Head of caudate nucleus (tissue), 42 donors: ENCODE measurements at regions not wholly inside any gene's neighbourhood (a gene's known extent, or its start where the extent isn't known, plus 50 kb on each side); places are given as distances from the start of the nearest gene placed in this dataset.
A peak's percentile ranks its signal among the peaks of the same experiment; 100 is the strongest.
"Not testable (repeated sequence)": the region's sequence is repeated elsewhere in the genome, so short reads cannot be mapped to it uniquely, and the experiment has no call there.

Experiments used
- DNase-seq, 42 donors: peaks; one replicate each; pipeline versions ENCODE4 v3.0.0 to v3.0.0-alpha.2; 2020 to 2021; ENCODE audit warnings: mixed read lengths in 7 of 42
- intact Hi-C: fragments of 100-400 bp; cut with DNase I; formaldehyde crosslinking; loops from one replicate; pipeline ENCODE4 v1.15.0; 2022

DNA sequence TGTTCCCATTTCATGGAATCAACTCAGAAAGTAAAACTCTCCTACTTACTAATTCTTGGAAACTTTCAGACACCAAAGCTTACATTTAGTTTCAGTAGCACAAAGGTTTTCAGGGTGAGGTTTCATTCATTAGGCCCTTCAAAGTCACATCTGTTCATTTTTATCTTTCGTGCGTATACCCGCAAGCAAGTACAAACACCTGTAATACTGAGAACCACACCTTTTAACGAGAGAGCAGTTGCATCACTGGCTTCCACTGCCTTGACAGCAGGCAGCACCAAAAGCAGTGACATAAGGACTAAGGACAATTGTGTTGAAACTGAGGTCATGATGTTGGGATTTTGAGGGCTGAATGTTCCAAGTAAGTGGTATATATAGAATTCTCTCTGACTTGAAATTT is 60.5 kb downstream of the GOLGA6L22 start:
- DNase-seq, intact Hi-C loops: not testable (repeated sequence)

DNA sequence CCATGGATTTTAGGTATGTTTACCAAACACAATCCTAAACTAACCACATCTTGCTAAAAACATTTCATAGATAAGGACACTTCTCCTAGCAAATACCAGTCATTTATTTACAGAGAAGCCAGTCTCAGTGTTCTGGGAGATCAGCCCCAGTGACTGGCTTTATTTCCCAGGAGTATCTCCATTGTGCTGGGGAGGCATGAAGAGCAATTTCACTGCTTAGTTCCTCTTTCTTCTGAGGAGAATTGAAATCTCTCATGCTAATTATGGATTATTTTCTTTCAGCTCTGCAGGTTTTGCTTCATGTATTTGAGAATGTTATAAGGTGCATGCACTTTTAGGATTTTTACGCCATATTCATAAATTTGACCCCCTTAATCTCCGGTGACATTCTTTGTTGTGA is 67.8 kb downstream of the GOLGA6L22 start:
- DNase-seq, intact Hi-C loops: not testable (repeated sequence)

DNA sequence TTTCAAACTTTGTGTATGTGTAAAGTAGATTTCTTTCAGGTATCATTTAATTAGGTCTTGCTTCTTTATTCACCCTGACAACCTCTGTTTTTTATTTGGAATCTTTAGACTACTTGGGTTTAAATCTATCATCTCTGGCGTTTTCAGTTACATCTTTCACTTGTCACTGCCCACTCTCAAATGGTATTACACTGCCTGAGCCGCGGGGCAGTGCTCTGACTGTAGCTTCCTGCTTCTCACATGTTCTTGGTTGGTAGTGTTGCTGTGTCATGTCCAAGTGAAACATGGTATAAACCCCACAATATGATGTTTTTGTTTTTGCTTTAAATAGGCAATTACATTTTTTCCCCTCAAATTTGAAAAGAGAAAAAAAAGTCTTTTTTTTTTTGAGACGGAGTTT is 68.3 kb downstream of the GOLGA6L22 start:
- DNase-seq, intact Hi-C loops: not testable (repeated sequence)

DNA sequence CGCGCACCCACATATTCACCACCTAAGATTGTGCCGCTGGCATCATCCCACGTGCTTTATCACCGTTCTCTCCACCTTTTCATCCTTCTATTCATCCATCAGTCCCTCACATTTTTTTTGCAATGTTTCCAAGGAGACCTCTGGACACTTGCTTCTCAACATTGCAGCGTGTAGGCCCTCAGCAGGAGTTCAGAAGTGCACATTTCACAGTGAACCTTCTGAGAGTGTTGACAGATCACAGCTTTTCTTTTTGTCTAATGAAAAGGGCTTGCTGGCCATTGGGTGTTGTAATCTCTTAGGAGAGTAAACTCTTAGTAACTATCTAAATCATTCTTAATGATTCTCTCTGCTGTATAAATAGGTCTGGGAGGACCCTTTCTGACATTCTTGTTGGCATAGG is 70.5 kb downstream of the GOLGA6L22 start:
- DNase-seq, intact Hi-C loops: not testable (repeated sequence)

DNA sequence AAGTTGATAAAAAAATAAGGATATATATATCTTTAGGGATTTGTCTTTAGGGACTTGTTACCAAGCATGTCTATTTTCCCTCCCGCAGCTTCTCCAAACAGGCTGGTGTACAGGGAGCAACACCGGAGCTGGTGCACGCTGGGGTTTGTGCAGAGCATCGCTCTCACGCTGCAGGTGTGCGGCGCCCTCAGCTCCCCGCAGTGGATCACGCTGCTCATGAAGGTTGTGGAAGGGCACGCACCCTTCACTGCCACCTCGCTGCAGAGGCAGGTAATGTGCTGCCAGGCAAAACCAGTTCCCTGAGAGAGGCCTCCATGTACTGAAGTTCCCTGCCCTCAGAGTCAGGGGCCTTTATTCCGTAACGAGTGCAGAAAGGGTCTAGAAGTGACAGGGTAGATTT is 101.0 kb downstream of the GOLGA6L22 start:
- DNase-seq, result peak in 27 of 42 donors; percentile 5 to 67 (median 28)
- intact Hi-C loops, result not testable (repeated sequence)

DNA sequence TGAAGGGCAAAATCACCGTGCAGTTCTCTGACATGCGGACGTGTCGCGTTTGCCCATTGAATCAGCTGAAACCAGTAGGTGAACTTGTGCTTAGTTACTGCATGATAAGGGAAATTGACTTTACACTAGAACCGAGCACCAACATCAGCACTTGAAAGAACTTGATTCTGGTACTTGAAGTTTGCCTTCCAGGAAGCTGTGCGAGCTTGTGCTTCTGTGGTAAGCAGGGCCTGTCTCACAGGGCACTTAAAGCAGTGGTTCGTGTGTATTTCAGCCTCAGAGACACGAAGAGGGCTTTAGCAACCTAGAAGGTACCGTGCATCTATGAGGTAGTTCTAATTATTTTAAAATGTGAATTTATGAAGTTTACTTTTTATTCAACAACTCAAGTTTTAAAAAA is 103.0 kb downstream of the GOLGA6L22 start:
- DNase-seq, intact Hi-C loops: not testable (repeated sequence)

DNA sequence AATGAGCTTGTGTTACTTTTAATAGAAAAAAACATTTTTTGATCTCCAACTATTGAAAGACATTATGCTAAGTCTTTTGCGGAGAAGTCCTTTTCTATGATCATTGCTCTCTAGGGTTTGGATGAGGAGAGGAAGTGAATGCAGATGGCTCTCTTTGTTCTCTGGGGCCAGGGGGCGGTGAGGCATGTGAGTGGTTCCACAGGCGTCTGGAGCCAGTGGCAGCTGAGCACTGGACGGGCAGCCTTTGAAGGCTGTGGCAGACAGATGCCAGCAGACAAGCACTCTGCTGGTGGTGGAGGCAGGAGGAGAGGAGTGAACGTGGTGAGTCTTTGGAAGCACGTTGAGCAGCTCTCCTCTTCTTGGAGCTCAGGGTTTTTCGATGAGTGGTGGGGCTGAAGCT is 107.8 kb downstream of the GOLGA6L22 start:
- DNase-seq, intact Hi-C loops: not testable (repeated sequence)

DNA sequence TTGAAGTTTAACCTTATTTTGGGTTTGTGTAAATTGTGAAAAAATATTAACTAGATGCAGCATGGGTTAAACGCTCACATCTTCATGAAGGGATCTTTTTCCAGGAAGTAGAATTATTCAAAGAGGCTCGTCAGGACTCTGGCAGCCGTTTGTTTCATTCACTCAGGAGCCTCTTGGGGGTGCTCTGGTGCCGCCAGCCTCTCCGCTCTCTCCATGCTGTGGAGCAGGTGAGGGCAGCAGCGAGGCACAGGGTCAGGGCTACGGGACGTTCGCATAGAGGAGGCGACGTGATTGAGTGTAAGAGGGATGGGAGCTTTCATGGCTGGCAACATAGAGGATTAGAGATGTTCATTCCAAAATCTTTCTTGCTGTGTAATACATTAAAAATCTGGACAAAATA is 110.8 kb downstream of the GOLGA6L22 start:
- intact Hi-C loops, DNase-seq: not testable (repeated sequence)

DNA sequence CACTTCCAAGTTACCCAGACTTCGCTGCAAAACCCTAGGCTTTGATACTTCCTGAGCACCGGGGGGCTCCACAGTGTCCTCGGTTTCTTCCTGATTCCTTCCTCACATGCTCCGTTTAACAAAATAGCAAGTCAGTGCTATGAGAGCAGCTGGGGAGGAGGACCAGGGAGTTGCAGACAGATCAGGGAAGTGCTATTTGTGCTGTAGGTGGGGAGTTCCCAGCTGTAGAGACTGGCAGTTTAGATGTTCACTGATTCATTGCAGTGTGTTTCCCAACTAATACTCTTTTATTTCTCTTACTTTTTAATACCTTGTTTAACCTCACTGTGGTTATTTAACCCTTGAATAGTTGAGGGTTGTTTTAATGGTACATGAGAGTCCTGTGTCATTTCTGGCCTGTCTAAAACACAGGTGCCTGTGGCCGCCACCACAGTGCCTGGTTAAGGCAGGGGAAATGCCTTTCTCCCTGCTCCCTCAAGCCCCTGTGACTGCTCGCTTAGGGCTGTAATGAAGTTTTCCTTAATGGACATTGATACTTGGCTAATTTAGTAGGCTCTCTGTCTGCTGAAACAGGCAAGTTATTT is 113.5 kb downstream of the GOLGA6L22 start:
- intact Hi-C loops, DNase-seq: not testable (repeated sequence)

DNA sequence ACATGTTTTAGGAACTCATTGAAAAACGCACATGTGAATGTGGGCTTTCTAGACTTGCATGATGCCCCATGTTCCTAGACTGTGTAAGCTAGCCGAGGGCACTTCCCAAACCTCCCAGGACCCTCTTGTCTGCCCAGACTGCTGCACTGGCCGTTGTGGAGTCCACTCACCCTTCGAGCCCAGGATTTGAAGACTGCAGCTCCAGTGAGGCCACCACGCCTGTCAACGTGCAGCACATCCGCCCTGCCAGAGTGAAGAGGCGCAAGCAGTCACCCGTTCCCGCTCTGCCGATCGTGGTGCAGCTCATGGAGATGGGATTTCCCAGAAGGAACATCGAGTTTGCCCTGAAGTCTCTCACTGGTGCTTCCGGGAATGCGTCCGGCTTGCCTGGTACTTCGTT is 114.1 kb downstream of the GOLGA6L22 start:
- DNase-seq, result peak in 1 of 42 donors; percentile 1
- intact Hi-C loops, result not testable (repeated sequence)

DNA sequence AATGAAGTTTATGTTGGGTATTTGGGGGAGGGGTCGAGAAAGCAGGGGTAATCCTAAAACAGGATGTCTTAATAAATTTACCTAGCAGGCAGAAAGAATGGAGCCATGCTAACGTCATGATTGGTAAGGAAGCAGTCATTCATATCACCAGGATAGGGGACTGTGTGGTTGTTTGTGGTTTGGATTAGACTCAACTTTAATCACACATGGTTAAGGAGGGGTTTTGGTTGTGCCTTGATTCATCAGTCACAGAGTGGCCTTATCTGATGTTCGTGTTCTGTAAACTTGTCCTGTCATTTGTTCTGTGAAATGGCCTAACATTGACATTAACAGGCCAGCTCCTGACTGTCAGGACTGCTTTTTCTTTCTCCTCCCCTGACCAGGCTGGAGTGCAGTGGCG is 119.1 kb downstream of the GOLGA6L22 start:
- intact Hi-C loops, result not testable (repeated sequence)

DNA sequence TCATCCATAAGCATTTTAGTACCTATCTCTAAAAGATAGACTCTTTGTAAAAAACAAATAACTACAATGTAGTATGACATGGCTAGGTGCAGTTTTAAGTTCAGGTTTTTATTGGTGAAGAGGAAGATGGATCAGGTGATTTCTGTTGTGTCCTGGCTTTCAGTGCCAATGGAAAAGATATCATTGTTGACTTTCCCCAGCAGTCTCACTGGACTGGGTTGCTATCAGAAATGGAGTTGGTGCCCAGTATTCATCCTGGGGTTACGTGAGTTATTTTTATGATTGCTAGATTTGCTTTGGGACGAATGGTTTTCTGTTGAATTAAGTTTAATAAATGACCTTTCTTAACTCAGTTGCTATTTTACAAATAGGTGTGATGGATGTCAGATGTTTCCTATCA is 120.5 kb downstream of the GOLGA6L22 start:
- DNase-seq, intact Hi-C loops: not testable (repeated sequence)

More for the DNA sequence above, 119.1 kb downstream of the GOLGA6L22 start:
- DNase-seq, result not testable (repeated sequence)

DNA sequence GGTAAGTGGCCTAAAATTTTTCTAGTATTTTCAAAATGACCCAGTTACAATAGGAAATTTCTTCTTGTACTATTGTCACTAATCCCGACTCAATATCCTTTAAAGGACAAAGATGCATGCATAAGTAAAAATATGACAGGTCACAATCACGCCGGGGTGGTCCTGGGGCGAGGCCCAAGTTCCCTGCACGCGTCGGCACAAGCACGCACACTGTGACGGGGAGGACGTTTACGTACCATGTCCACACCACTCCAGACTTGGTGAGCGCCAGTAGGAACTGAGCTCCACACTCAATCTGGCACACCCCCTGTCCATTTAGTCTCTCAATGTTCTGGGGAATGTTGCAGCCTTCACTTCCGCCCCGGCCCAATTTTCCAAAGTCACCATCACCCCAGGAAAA is 128.7 kb downstream of the GOLGA6L22 start:
- DNase-seq, intact Hi-C loops: not testable (repeated sequence)

DNA sequence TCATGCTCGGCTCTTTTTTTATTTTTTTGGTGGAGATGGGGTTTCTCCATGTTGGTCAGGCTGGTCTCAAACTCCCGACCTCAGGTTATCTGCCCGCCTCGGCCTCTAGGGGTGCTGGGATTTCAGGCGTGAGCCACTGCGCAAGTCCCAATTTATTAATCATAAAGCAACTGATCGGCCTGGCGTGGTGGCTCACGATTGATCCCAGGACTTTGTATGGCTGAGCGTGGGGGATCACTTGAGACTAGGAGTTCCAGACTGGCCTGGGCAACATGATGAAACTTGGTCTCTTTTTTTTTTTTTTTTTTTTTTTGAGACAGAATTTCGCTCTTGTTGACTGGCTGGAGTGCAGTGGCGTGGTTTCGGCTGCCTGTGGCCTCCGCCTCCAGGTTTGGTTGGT is 139.8 kb downstream of the GOLGA6L22 start:
- intact Hi-C loops, DNase-seq: not testable (repeated sequence)

DNA sequence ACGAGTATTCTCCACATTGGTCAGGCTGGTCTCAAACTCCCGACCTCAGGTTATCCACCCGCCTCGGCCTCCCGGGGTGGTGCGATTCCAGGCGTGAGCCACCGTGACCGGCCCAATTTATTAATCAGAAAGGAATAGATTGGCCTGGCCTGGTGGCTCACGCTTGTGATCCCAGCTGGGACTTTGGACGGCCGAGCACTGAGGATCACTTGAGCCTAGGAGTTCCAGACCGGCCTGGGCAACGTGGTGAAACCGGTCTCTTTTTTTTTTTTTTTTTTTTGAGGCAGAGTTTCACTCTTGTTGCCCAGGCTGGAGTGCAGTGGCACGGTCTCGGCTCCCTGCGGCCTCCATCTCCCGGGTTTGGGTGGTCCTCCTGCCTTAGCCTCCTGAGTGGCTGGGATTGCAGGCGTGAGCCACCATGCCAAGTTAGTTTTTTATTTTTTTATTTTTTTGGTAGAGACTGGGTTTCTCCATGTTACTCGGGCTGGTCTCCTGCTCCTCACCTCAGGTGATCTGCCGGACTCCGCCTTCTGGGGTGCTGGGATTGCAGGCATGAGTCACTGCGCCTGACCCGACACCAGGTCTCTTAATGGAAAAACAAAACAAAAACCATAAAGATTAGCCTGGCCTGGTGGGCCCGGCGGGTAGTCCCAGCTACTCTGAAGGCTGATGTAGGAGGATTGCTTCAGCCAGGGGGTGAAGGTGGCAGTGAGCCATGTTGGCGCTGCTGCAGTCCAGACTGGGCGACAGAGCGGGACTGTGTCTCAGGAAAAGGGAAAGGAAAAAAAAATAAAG is 141.0 kb downstream of the GOLGA6L22 start:
- DNase-seq, result peak in 1 of 42 donors; percentile 7
- intact Hi-C loops, result not testable (repeated sequence)

DNA sequence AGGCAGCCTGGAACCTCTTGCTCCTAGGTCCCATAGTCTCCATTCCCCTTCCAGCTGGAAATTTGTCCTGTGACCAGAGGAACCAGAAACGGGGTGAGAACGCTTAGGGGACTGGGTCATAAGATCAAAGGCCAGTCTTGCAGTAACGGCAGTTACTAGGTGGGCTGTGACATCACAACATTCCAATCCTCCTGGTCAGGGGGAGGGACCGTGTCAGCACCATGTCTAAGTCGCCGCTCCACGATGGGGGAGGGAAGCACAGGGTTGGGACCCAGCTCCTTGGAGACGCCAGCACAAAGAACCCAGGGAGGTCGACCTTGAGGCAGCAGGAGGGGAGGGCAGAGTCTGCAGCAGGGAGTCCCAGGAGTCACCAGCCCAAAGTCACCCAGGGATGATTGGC is 158.3 kb downstream of the GOLGA6L22 start:
- DNase-seq, intact Hi-C loops: not testable (repeated sequence)

DNA sequence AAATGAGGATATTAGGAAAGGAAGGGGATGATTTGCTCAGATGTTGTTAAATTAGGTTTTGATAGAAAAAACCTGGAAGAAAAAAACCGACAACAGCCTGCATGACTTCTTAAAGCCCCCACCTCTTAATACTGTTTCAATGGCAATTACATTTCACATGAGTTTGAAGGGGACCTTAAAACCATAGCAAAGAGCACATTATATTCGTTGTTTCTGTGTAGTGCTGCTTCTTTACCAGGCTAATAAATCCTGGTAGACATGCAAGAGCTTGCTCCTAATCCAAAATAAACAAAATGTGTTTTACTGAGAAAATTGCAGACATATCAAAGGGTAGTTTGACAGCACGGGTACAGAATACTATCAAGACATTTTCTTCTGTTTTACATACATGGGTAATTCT is 154.7 kb upstream of the NIPA1 start:
- DNase-seq, intact Hi-C loops: not testable (repeated sequence)

DNA sequence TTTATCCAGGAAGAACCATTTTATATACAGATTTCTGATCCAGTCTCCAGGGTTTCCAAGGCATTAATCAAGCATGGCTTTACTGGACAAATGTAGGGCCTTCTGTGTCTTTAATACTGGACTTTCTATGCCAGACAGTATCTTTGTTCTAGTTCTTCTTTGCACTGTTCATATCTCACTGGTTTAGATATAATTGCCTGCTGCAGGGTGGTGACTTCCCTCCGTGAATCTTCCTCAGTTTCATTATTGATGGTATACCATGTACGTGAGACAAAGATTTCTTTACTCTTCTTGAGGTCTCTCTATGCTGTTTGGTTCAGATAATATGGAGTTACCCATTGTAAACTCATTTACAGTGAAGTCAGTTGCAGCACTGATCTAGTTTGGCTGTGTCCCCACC is 146.5 kb upstream of the NIPA1 start:
- DNase-seq, result not testable (repeated sequence)

DNA sequence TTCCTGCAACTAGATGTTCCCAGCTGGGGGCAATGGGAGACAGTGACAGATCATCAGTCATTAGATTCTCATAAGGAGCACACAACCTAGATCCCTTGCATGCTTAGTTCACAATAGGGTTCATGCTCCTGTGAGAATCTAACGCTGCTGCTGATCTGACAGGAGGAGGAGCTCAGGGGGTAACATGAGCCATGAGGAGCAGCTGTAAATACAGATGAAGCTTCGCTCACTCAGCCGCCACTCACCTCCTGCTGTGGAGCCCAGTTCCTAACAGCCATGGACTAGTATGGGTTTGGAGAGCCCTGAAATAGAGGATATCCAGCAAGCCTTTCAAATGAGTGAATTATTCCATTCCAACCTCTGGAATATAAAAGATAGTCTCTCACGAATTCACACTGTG is 137.0 kb upstream of the NIPA1 start:
- DNase-seq, intact Hi-C loops: not testable (repeated sequence)

More for the DNA sequence above, 146.5 kb upstream of the NIPA1 start:
- intact Hi-C loops, result not testable (repeated sequence)

DNA sequence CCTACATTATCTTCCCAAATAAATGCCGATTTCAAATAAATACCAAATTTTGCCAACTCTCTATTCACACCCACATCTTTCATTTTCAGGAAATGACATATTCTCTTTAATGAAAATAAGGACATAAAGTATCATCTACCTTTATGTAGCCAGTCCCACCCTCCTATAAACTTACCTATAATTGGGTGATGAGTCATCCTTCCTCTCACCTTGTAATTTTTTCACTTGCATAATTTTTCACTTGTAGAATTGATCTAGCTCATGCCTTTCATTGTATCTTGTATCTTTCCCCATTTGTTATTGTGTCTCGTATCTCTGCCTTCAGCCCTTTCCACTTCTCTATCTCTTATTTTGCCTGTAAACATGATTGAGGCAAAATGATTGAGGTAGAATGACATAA is 135.3 kb upstream of the NIPA1 start:
- intact Hi-C loops, DNase-seq: not testable (repeated sequence)
